Stimulated activated CD8-positive, alpha-beta memory T cell treated with anti-CD3 and anti-CD28 coated beads, Interleukin-15, amount 100 ng/mL, for 48 hours (primary cell): ENCODE measurements at regions not wholly inside any gene's neighbourhood (a gene's known extent, or its start where the extent isn't known, plus 50 kb on each side); places are given as distances from the start of the nearest gene placed in this dataset.

Source experiments
- DNase-seq, 2 donors: peaks; one replicate each; pipeline ENCODE4 v3.0.0-alpha.2; 2020; ENCODE audit warnings: low read depth in 2 of 2

- DNase-seq: no peak
These were observed 51.3 kb downstream of the OR10H4 start for GRCh38 chr19:16000024-16000663.

GRCh38 chr19:16001481-16002312, 52.9 kb downstream of the OR10H4 start:
- peak; percentile 21 to 24 for DNase-seq

- no peak for DNase-seq
These were observed 53.9 kb downstream of the OR10H4 start for GRCh38 chr19:16002406-16003384.

- DNase-seq: no peak
These were observed 54.6 kb downstream of the OR10H4 start for GRCh38 chr19:16003391-16003790.

- DNase-seq: no peak
These were observed 57.1 kb downstream of the OR10H4 start for GRCh38 chr19:16005925-16006324.

- no peak for DNase-seq
These were observed 63.7 kb upstream of the TPM4 start for GRCh38 chr19:16012552-16012951.

- no peak for DNase-seq
These were observed 63.0 kb upstream of the TPM4 start for GRCh38 chr19:16013181-16013850.

GRCh38 chr19:16013851-16014840, 62.1 kb upstream of the TPM4 start:
- no peak for DNase-seq

GRCh38 chr19:16014923-16015804, 61.1 kb upstream of the TPM4 start:
- DNase-seq: no peak

GRCh38 chr19:16015805-16016173, 60.5 kb upstream of the TPM4 start:
- no peak for DNase-seq

GRCh38 chr19:16016226-16017137, 59.8 kb upstream of the TPM4 start:
- DNase-seq: no peak

- no peak for DNase-seq
These were observed 59.2 kb upstream of the TPM4 start for GRCh38 chr19:16017138-16017490.

GRCh38 chr19:16018106-16018755, 58.1 kb upstream of the TPM4 start:
- DNase-seq: no peak

GRCh38 chr19:16018801-16019551, 57.3 kb upstream of the TPM4 start:
- no peak for DNase-seq

- DNase-seq: no peak
These were observed 56.4 kb upstream of the TPM4 start for GRCh38 chr19:16019691-16020448.

- DNase-seq: no peak
These were observed 54.5 kb upstream of the TPM4 start for GRCh38 chr19:16021796-16022195.
